ENCODE measurements at regions not wholly inside any gene's neighbourhood (a gene's known extent, or its start where the extent isn't known, plus 50 kb on each side); places are given as distances from the start of the nearest gene placed in this dataset.

- TF ChIP-seq, protein P1, sequence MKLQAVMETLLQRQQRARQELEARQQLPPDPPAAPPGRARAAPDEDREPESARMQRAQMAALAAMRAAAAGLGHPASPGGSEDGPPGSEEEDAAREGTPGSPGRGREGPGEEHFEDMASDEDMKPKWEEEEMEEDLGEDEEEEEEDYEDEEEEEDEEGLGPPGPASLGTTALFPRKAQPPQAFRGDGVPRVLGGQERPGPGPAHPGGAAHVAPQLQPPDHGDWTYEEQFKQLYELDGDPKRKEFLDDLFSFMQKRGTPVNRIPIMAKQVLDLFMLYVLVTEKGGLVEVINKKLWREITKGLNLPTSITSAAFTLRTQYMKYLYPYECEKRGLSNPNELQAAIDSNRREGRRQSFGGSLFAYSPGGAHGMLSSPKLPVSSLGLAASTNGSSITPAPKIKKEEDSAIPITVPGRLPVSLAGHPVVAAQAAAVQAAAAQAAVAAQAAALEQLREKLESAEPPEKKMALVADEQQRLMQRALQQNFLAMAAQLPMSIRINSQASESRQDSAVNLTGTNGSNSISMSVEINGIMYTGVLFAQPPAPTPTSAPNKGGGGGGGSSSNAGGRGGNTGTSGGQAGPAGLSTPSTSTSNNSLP (IDR thresholded peaks at IDR 0.05; ENCODE audit: low read depth, low read length) = no peak
- TF ChIP-seq RAD21 (CRISPR knock-in tag; IDR thresholded peaks at IDR 0.05) = no peak
- TF ChIP-seq PHB2 (IDR thresholded peaks at IDR 0.05; ENCODE audit: partially characterized antibody) = no peak
- TF ChIP-seq CTCF (CRISPR knock-in tag; IDR thresholded peaks at IDR 0.05) = no peak
- no peak for TF ChIP-seq KLF13 (CRISPR knock-in tag; IDR thresholded peaks at IDR 0.05)
Observed at GRCh38 chr5:142388696-142389095, 63.9 kb upstream of the SPRY4 start.
